ENCODE measurements at regions not wholly inside any gene's neighbourhood (a gene's known extent, or its start where the extent isn't known, plus 50 kb on each side); places are given as distances from the start of the nearest gene placed in this dataset.

DNA sequence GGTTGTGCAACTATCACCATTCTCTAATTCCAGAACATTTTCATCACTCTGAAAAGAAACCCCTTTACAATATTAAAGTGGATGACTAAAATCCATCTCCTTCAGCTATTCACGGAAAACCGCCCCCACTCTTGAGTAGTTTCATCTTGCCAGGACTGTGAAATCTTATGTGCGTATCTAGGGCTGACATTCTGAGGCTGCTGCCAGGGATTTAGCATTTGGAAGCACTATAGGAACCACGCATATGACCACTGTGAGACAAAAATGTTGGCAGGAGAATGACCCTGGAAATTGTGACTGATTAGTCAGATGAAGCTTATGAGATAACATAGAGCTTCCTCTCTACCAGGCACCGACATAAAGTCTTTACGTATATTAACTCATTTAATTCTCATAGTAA is 305.2 kb upstream of the PDE3A start:
- Histone ChIP-seq H3K4me3 (ENCODE audit: control extremely low read depth in 1 of 5, extremely low read depth in 1 of 5, insufficient read depth in 1 of 5, low read depth in 2 of 5, low read length in 4 of 5) (no peak overlapping the region), H3K9me3 (ENCODE audit: control extremely low read depth in 1 of 3, control insufficient read depth in 2 of 3, insufficient read depth in 1 of 3, low read length in 2 of 3) (peaks cover 0 to 9% (median 0%) of the 10 kb centered on the region in 3 donors), H3K36me3 (replicated peaks in 1 of 2; ENCODE audit: control extremely low read depth in 1 of 2, control insufficient read depth in 1 of 2, extremely low read depth in 1 of 2, insufficient read depth in 2 of 2, low read length in 1 of 2) (no peaks in the 10 kb centered on the region), H3K9ac (ENCODE audit: low read length) (no peak overlapping the region), H3K4me1 (ENCODE audit: control insufficient read depth in 2 of 2, insufficient read depth in 2 of 2, low read length in 2 of 2) (no peaks in the 10 kb centered on the region), H3K27me3 (replicated peaks in 1 of 4; ENCODE audit: control extremely low read depth in 1 of 4, control insufficient read depth in 3 of 4, insufficient read depth in 4 of 4, low read length in 3 of 4) (no peaks in the 10 kb centered on the region), H3K79me2 (ENCODE audit: control insufficient read depth, insufficient read depth, low read length) (no peaks in the 10 kb centered on the region), H3K4me2 (replicated peaks; ENCODE audit: low read depth, low read length, poor library complexity, severe bottlenecking) (no peak overlapping the region), H3K27ac (ENCODE audit: low read length in 2 of 2) (no peak overlapping the region), H2AFZ (ENCODE audit: insufficient read depth, low read depth, low read length, poor library complexity, severe bottlenecking) (no peak overlapping the region), H4K20me1 (ENCODE audit: control insufficient read depth, insufficient read depth, low read length, poor library complexity, severe bottlenecking) (no peaks in the 10 kb centered on the region)
- ATAC-seq (ENCODE audit: low read depth), result no peak
- 100% methylated on average over 4 of the region's 6 CpGs for WGBS (ENCODE audit: insufficient coverage)
- Mint-ChIP-seq H3K4me1 (no peaks in the 10 kb centered on the region), H3K9me3 (ENCODE audit: insufficient read depth) (peaks cover 5% of the 10 kb centered on the region), H3K4me3 (no peak overlapping the region), H3K27me3 (no peaks in the 10 kb centered on the region), H3K27ac (no peak overlapping the region)
- no peak for TF ChIP-seq EZH2 (IDR thresholded peaks at IDR 0.05; ENCODE audit: borderline replicate concordance, insufficient read depth, low read depth, low read length, poor library complexity, severe bottlenecking)
- TF ChIP-seq, protein P1, sequence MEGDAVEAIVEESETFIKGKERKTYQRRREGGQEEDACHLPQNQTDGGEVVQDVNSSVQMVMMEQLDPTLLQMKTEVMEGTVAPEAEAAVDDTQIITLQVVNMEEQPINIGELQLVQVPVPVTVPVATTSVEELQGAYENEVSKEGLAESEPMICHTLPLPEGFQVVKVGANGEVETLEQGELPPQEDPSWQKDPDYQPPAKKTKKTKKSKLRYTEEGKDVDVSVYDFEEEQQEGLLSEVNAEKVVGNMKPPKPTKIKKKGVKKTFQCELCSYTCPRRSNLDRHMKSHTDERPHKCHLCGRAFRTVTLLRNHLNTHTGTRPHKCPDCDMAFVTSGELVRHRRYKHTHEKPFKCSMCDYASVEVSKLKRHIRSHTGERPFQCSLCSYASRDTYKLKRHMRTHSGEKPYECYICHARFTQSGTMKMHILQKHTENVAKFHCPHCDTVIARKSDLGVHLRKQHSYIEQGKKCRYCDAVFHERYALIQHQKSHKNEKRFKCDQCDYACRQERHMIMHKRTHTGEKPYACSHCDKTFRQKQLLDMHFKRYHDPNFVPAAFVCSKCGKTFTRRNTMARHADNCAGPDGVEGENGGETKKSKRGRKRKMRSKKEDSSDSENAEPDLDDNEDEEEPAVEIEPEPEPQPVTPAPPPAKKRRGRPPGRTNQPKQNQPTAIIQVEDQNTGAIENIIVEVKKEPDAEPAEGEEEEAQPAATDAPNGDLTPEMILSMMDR (IDR thresholded peaks at IDR 0.05), result no peak
- DNase-seq, result no peak
- intact Hi-C loops (cut with micrococcal nuclease), result no loop called here
- ChIA-PET CTCF (no interaction called here), POLR2A (no interaction called here)

DNA sequence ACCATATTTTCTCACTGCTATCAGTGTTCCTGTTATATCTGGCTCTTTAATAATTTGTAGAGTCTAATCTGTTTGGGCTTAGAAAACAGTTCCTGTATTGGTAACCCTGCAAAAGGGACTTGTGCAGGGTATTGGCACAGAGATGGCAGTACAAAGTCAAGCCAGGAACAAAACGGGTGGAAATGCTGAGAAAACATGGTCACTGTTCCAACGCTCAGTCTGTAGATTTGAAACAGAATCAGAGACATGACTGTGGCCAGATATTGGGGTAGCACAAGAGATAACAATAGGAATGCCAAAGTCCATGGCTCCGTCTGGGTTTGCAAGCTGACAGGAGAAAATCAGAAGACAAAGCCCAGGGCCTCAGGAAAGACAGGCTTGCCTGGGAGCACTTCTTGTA is 290.7 kb upstream of the PDE3A start:
- 96% methylated on average over 3 of the region's 3 CpGs for WGBS (ENCODE audit: insufficient coverage)
- no peak overlapping the region for H3K27ac Mint-ChIP-seq
- Histone ChIP-seq H3K36me3 (replicated peaks in 1 of 2; ENCODE audit: control extremely low read depth in 1 of 2, control insufficient read depth in 1 of 2, extremely low read depth in 1 of 2, insufficient read depth in 2 of 2, low read length in 1 of 2) (no peaks in the 10 kb centered on the region), H3K27ac (ENCODE audit: low read length in 2 of 2) (no peak overlapping the region), H3K4me1 (ENCODE audit: control insufficient read depth in 2 of 2, insufficient read depth in 2 of 2, low read length in 2 of 2) (no peaks in the 10 kb centered on the region), H3K9me3 (ENCODE audit: control extremely low read depth in 1 of 3, control insufficient read depth in 2 of 3, insufficient read depth in 1 of 3, low read length in 2 of 3) (no peaks in the 10 kb centered on the region), H4K20me1 (ENCODE audit: control insufficient read depth, insufficient read depth, low read length, poor library complexity, severe bottlenecking) (no peaks in the 10 kb centered on the region), H3K4me3 (ENCODE audit: control extremely low read depth in 1 of 5, extremely low read depth in 1 of 5, insufficient read depth in 1 of 5, low read depth in 2 of 5, low read length in 4 of 5) (no peak overlapping the region), H3K79me2 (ENCODE audit: control insufficient read depth, insufficient read depth, low read length) (no peaks in the 10 kb centered on the region), H3K4me2 (replicated peaks; ENCODE audit: low read depth, low read length, poor library complexity, severe bottlenecking) (no peak overlapping the region), H3K9ac (ENCODE audit: low read length) (no peak overlapping the region), H2AFZ (ENCODE audit: insufficient read depth, low read depth, low read length, poor library complexity, severe bottlenecking) (no peak overlapping the region), H3K27me3 (replicated peaks in 1 of 4; ENCODE audit: control extremely low read depth in 1 of 4, control insufficient read depth in 3 of 4, insufficient read depth in 4 of 4, low read length in 3 of 4) (no peaks in the 10 kb centered on the region)
- peaks cover 2% of the 10 kb centered on the region for H3K9me3 Mint-ChIP-seq (ENCODE audit: insufficient read depth)
- POLR2A ChIA-PET, result no interaction called here
- intact Hi-C loops (cut with micrococcal nuclease), result no loop called here
- CTCF ChIA-PET, result no interaction called here
- no peak overlapping the region for H3K4me3 Mint-ChIP-seq
- DNase-seq (no peak), ATAC-seq (ENCODE audit: low read depth) (no peak)
- no peaks in the 10 kb centered on the region for H3K4me1 Mint-ChIP-seq
- no peak for TF ChIP-seq EZH2 (IDR thresholded peaks at IDR 0.05; ENCODE audit: borderline replicate concordance, insufficient read depth, low read depth, low read length, poor library complexity, severe bottlenecking)
- TF ChIP-seq, protein P1 (IDR thresholded peaks at IDR 0.05), result no peak
- H3K27me3 Mint-ChIP-seq, result no peaks in the 10 kb centered on the region

Measured in B cell (primary cell).